Activated T-cell treated with anti-CD3 and anti-CD28 coated beads for 48 hours (primary cell): ENCODE measurements at regions not wholly inside any gene's neighbourhood (a gene's known extent, or its start where the extent isn't known, plus 50 kb on each side); places are given as distances from the start of the nearest gene placed in this dataset.

Source experiments
- DNase-seq: peaks from one replicate; pipeline ENCODE4 v3.0.0-alpha.2; 2020; ENCODE audit warnings: low read depth

- DNase-seq: no peak
Measured at GRCh38 chr1:193339401-193339800, 153.0 kb upstream of the B3GALT2 start.

- DNase-seq: no peak
Measured at GRCh38 chr1:193338194-193338593, 151.8 kb upstream of the B3GALT2 start.

- DNase-seq: no peak
Measured at GRCh38 chr1:193335806-193336428, 149.5 kb upstream of the B3GALT2 start.

- DNase-seq: no peak
Measured at GRCh38 chr1:193333166-193333565, 146.8 kb upstream of the B3GALT2 start.

GRCh38 chr1:193326296-193326695, 139.9 kb upstream of the B3GALT2 start:
- no peak for DNase-seq

- no peak for DNase-seq
Measured at GRCh38 chr1:193325771-193326170, 139.4 kb upstream of the B3GALT2 start.

- DNase-seq: no peak
Measured at GRCh38 chr1:193325042-193325441, 138.6 kb upstream of the B3GALT2 start.

- no peak for DNase-seq
Measured at GRCh38 chr1:193322211-193322610, 135.8 kb upstream of the B3GALT2 start.

GRCh38 chr1:193321242-193321840, 134.9 kb upstream of the B3GALT2 start:
- DNase-seq: no peak

- DNase-seq: no peak
Measured at GRCh38 chr1:193320270-193320669, 133.9 kb upstream of the B3GALT2 start.

GRCh38 chr1:193318347-193318746, 131.9 kb upstream of the B3GALT2 start:
- DNase-seq: no peak

- no peak for DNase-seq
Measured at GRCh38 chr1:193313354-193314140, 127.1 kb upstream of the B3GALT2 start.

- DNase-seq: no peak
Measured at GRCh38 chr1:193312432-193312831, 126.0 kb upstream of the B3GALT2 start.

GRCh38 chr1:193311226-193311948, 125.0 kb upstream of the B3GALT2 start:
- no peak for DNase-seq

GRCh38 chr1:193310564-193310963, 124.2 kb upstream of the B3GALT2 start:
- DNase-seq: no peak

- DNase-seq: no peak
Measured at GRCh38 chr1:193309936-193310475, 123.6 kb upstream of the B3GALT2 start.

GRCh38 chr1:193308438-193308837, 122.0 kb upstream of the B3GALT2 start:
- DNase-seq: no peak

- no peak for DNase-seq
Measured at GRCh38 chr1:193306430-193306829, 120.0 kb upstream of the B3GALT2 start.
